ENCODE measurements at regions not wholly inside any gene's neighbourhood (a gene's known extent, or its start where the extent isn't known, plus 50 kb on each side); places are given as distances from the start of the nearest gene placed in this dataset.

DNA sequence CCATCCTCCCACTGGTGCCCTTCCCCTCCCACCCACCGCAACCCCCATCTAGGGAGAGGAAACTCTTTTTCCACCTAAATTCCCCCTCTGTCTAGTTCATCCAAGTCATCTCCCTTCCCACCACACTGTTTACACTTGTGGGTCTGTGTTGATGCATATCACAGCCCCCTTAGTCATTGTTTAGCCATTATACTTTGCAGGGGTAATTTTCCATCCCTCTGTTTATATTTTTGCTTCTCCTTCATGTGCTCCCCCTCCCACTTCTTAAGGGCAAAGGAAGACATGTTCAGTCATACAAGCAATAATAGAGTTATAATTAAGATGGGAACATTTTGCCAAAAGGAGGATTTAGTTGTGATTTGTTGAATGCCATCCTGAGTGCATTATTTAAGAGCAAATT lies 187.8 kb upstream of the TNP1 start:
- H3K4me3 ChIP-seq (ENCODE audit: low read length), result no peak overlapping the region
- H3K27me3 ChIP-seq (ENCODE audit: control insufficient read depth, insufficient read depth, low read length), result no peaks in the 10 kb centered on the region
- H3K4me2 ChIP-seq (ENCODE audit: low read length), result no peak overlapping the region
- H3K9me3 ChIP-seq (replicated peaks; ENCODE audit: low read length), result no peaks in the 10 kb centered on the region
- H3K9ac ChIP-seq (ENCODE audit: low read depth, low read length), result no peak overlapping the region
- H3K4me1 ChIP-seq (ENCODE audit: control insufficient read depth, insufficient read depth, low read length), result peaks cover 7% of the 10 kb centered on the region
- no peaks in the 10 kb centered on the region for H3K36me3 ChIP-seq (ENCODE audit: insufficient read depth, low read length)

DNA sequence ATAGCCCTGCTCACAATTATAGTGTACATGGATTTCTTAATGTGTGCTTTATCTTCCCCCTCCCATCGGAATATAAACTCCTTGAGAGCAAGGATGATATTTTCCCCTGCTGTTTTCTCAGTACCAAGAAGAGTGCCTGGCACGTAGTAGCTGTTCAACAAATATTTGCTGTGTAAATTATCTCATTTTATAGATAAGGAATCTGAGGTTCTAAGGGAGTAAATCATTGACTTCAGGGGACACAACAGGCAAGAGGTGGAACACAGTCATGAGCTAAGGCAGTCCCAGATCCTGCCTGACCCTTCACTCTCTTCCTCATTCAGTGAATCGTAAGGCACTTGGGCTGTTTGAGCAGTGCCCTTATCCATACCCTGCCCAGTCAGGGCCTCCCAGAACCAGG lies 187.3 kb upstream of the TNP1 start:
- H3K9me3 ChIP-seq (replicated peaks; ENCODE audit: low read length), result no peaks in the 10 kb centered on the region

GRCh38 chr2:217045700-217046475 lies 186.0 kb upstream of the TNP1 start:
- no peaks in the 10 kb centered on the region for H3K27me3 ChIP-seq (ENCODE audit: control insufficient read depth, insufficient read depth, low read length)
- H3K4me2 ChIP-seq (ENCODE audit: low read length), result no peak overlapping the region
- peaks cover 6% of the 10 kb centered on the region for H3K4me1 ChIP-seq (ENCODE audit: control insufficient read depth, insufficient read depth, low read length)
- H3K4me3 ChIP-seq (ENCODE audit: low read length), result no peak overlapping the region
- H3K9ac ChIP-seq (ENCODE audit: low read depth, low read length), result no peak overlapping the region
- no peaks in the 10 kb centered on the region for H3K36me3 ChIP-seq (ENCODE audit: insufficient read depth, low read length)
- no peaks in the 10 kb centered on the region for H3K9me3 ChIP-seq (replicated peaks; ENCODE audit: low read length)

More for the DNA sequence above, 187.3 kb upstream of the TNP1 start:
- H3K36me3 ChIP-seq (ENCODE audit: insufficient read depth, low read length), result no peaks in the 10 kb centered on the region
- peaks cover 6% of the 10 kb centered on the region for H3K4me1 ChIP-seq (ENCODE audit: control insufficient read depth, insufficient read depth, low read length)
- no peak overlapping the region for H3K4me2 ChIP-seq (ENCODE audit: low read length)
- H3K4me3 ChIP-seq (ENCODE audit: low read length), result no peak overlapping the region
- H3K9ac ChIP-seq (ENCODE audit: low read depth, low read length), result no peak overlapping the region
- H3K27me3 ChIP-seq (ENCODE audit: control insufficient read depth, insufficient read depth, low read length), result no peaks in the 10 kb centered on the region

GRCh38 chr2:217040099-217040498 lies 180.2 kb upstream of the TNP1 start:
- Histone ChIP-seq H3K4me1 (ENCODE audit: control insufficient read depth, insufficient read depth, low read length) (no peaks in the 10 kb centered on the region), H3K9me3 (replicated peaks; ENCODE audit: low read length) (no peaks in the 10 kb centered on the region), H3K36me3 (ENCODE audit: insufficient read depth, low read length) (no peaks in the 10 kb centered on the region), H3K4me3 (ENCODE audit: low read length) (no peak overlapping the region), H3K9ac (ENCODE audit: low read depth, low read length) (no peak overlapping the region), H3K27me3 (ENCODE audit: control insufficient read depth, insufficient read depth, low read length) (peaks cover 25% of the 10 kb centered on the region), H3K4me2 (ENCODE audit: low read length) (no peak overlapping the region)

GRCh38 chr2:217038001-217038400 lies 178.1 kb upstream of the TNP1 start:
- Histone ChIP-seq H3K4me2 (ENCODE audit: low read length) (no peak overlapping the region), H3K9me3 (replicated peaks; ENCODE audit: low read length) (no peaks in the 10 kb centered on the region), H3K9ac (ENCODE audit: low read depth, low read length) (no peak overlapping the region), H3K4me1 (ENCODE audit: control insufficient read depth, insufficient read depth, low read length) (no peaks in the 10 kb centered on the region), H3K4me3 (ENCODE audit: low read length) (no peak overlapping the region), H3K36me3 (ENCODE audit: insufficient read depth, low read length) (no peaks in the 10 kb centered on the region), H3K27me3 (ENCODE audit: control insufficient read depth, insufficient read depth, low read length) (peaks cover 40% of the 10 kb centered on the region)

DNA sequence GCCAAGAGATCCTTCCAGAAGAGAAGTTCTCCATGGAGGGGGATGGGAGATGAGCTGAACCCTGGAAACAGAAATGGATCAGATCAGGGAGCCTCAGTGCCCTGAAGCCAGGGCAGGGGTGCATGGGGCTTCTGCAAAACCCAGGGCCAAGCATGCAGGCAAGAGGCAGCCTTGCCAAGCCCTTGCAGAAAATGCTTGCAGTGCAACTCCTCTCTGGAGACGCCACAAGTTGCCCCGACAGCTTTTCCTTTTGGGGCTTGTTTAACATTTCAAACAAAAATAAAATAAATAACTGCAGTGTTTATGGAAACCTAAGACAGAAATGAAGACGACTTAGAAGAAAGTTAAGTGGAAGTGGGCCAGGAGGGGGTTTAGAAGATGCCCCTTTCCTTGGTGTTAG lies 177.5 kb upstream of the TNP1 start:
- Histone ChIP-seq H3K9me3 (replicated peaks; ENCODE audit: low read length) (no peaks in the 10 kb centered on the region), H3K4me1 (ENCODE audit: control insufficient read depth, insufficient read depth, low read length) (no peaks in the 10 kb centered on the region), H3K36me3 (ENCODE audit: insufficient read depth, low read length) (no peaks in the 10 kb centered on the region), H3K4me2 (ENCODE audit: low read length) (no peak overlapping the region), H3K4me3 (ENCODE audit: low read length) (no peak overlapping the region), H3K9ac (ENCODE audit: low read depth, low read length) (no peak overlapping the region), H3K27me3 (ENCODE audit: control insufficient read depth, insufficient read depth, low read length) (peaks cover 46% of the 10 kb centered on the region)

DNA sequence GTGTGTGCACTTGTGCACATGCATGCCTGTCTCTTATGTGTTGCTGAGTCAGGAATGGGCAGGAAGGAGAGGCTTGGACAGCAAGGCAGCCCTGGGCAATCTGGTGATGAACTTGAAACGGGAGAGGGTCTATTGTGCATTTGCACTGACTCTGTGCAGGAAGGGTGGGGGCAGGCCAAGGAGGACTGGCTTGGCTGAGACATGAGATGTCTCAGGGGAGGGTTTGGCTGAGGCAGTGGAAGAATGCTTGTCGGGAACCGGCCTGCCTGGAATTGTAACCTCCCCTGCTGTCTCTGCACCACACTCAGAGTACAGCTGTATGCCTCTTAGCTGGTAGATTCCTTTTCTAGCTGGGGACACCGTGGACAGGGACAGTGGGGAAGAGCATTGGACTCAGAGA lies 176.1 kb upstream of the TNP1 start:
- no peak overlapping the region for H3K4me2 ChIP-seq (ENCODE audit: low read length)
- H3K36me3 ChIP-seq (ENCODE audit: insufficient read depth, low read length), result no peaks in the 10 kb centered on the region
- no peak overlapping the region for H3K9ac ChIP-seq (ENCODE audit: low read depth, low read length)
- H3K4me3 ChIP-seq (ENCODE audit: low read length), result no peak overlapping the region
- no peaks in the 10 kb centered on the region for H3K4me1 ChIP-seq (ENCODE audit: control insufficient read depth, insufficient read depth, low read length)
- H3K27me3 ChIP-seq (ENCODE audit: control insufficient read depth, insufficient read depth, low read length), result peaks cover 59% of the 10 kb centered on the region
- no peaks in the 10 kb centered on the region for H3K9me3 ChIP-seq (replicated peaks; ENCODE audit: low read length)

DNA sequence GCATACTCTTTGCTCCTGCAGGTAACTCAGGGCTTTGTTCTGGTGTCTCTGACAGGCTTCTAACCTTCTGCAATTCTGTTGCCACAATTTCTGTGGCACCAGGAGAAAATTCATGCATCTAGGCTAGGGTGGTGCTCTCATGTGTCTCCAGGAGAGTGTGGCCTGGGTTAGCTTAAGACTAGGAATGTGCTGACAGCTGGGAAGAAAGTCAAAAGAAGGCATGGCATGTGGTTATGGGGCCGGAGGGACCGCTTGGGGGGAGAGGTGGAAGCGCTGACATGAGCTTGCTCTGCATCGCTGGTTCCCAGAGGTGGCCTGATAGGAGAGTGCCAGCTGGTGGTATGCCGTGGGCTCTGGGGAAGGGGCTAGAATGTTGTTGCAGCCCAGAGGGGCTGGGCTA lies 173.3 kb upstream of the TNP1 start:
- Histone ChIP-seq H3K36me3 (ENCODE audit: insufficient read depth, low read length) (no peaks in the 10 kb centered on the region), H3K4me1 (ENCODE audit: control insufficient read depth, insufficient read depth, low read length) (no peaks in the 10 kb centered on the region), H3K9ac (ENCODE audit: low read depth, low read length) (no peak overlapping the region), H3K9me3 (replicated peaks; ENCODE audit: low read length) (no peaks in the 10 kb centered on the region), H3K27me3 (ENCODE audit: control insufficient read depth, insufficient read depth, low read length) (peaks cover 63% of the 10 kb centered on the region), H3K4me2 (ENCODE audit: low read length) (no peak overlapping the region), H3K4me3 (ENCODE audit: low read length) (no peak overlapping the region)

GRCh38 chr2:217031445-217031844 lies 171.6 kb upstream of the TNP1 start:
- Histone ChIP-seq H3K9ac (ENCODE audit: low read depth, low read length) (no peak overlapping the region), H3K36me3 (ENCODE audit: insufficient read depth, low read length) (no peaks in the 10 kb centered on the region), H3K9me3 (replicated peaks; ENCODE audit: low read length) (no peaks in the 10 kb centered on the region), H3K4me3 (ENCODE audit: low read length) (no peak overlapping the region), H3K4me2 (ENCODE audit: low read length) (no peak overlapping the region), H3K27me3 (ENCODE audit: control insufficient read depth, insufficient read depth, low read length) (peaks cover 63% of the 10 kb centered on the region), H3K4me1 (ENCODE audit: control insufficient read depth, insufficient read depth, low read length) (no peaks in the 10 kb centered on the region)

- Histone ChIP-seq H3K36me3 (ENCODE audit: insufficient read depth, low read length) (no peaks in the 10 kb centered on the region), H3K9ac (ENCODE audit: low read depth, low read length) (no peak overlapping the region), H3K4me1 (ENCODE audit: control insufficient read depth, insufficient read depth, low read length) (no peaks in the 10 kb centered on the region), H3K9me3 (replicated peaks; ENCODE audit: low read length) (no peaks in the 10 kb centered on the region), H3K4me2 (ENCODE audit: low read length) (no peak overlapping the region), H3K4me3 (ENCODE audit: low read length) (no peak overlapping the region), H3K27me3 (ENCODE audit: control insufficient read depth, insufficient read depth, low read length) (peaks cover 55% of the 10 kb centered on the region)
Observed at GRCh38 chr2:217030081-217030480, 170.2 kb upstream of the TNP1 start.

DNA sequence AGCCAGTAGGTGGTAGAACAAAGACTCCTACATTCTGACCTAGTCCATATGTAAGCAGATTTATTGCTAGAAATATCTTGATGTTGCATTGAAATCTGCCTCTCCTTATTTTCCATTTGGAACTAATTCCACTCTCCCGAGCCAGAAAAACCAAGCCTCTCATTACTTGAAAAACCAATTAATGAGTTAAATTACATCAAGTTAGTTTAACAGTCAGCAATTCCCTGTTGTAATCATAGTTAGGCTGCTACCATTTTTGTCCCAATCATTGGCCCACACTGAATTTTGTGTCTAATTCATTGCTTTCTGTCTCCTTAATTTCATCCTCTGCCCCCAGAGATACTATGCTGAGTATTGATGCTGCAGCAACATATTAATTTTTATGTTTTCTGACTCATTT lies 168.3 kb upstream of the TNP1 start:
- Histone ChIP-seq H3K36me3 (ENCODE audit: insufficient read depth, low read length) (no peaks in the 10 kb centered on the region), H3K9me3 (replicated peaks; ENCODE audit: low read length) (no peaks in the 10 kb centered on the region), H3K4me2 (ENCODE audit: low read length) (no peak overlapping the region), H3K9ac (ENCODE audit: low read depth, low read length) (no peak overlapping the region), H3K27me3 (ENCODE audit: control insufficient read depth, insufficient read depth, low read length) (peaks cover 41% of the 10 kb centered on the region), H3K4me1 (ENCODE audit: control insufficient read depth, insufficient read depth, low read length) (no peaks in the 10 kb centered on the region), H3K4me3 (ENCODE audit: low read length) (no peak overlapping the region)

DNA sequence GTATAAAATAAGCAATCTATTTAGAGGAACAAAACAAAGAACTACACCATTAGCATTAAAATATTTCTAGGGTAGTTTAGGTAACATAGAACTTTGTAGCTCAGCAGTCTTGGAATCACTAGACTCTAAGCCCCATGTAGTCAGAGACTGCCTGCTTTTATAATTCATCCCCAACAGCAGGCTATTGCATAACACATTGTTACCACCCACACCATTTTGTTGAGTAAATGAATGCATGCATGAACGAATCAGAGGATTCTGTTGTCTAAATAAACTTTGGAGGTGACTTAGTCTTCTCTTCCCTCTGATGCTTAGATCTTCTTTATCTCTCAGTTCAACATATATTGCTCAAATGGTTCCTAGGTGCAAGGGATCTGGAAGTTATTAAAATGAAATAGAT lies 167.6 kb upstream of the TNP1 start:
- no peaks in the 10 kb centered on the region for H3K36me3 ChIP-seq (ENCODE audit: insufficient read depth, low read length)
- H3K27me3 ChIP-seq (ENCODE audit: control insufficient read depth, insufficient read depth, low read length), result peaks cover 34% of the 10 kb centered on the region
- H3K4me3 ChIP-seq (ENCODE audit: low read length), result no peak overlapping the region
- no peaks in the 10 kb centered on the region for H3K9me3 ChIP-seq (replicated peaks; ENCODE audit: low read length)
- H3K9ac ChIP-seq (ENCODE audit: low read depth, low read length), result no peak overlapping the region
- H3K4me2 ChIP-seq (ENCODE audit: low read length), result no peak overlapping the region
- no peaks in the 10 kb centered on the region for H3K4me1 ChIP-seq (ENCODE audit: control insufficient read depth, insufficient read depth, low read length)

Measured in skeletal muscle satellite cell (primary cell).